Fibroblast of skin of left quadriceps (primary cell): ENCODE measurements at regions not wholly inside any gene's neighbourhood (a gene's known extent, or its start where the extent isn't known, plus 50 kb on each side); places are given as distances from the start of the nearest gene placed in this dataset.
"Not testable (repeated sequence)": the region's sequence is repeated elsewhere in the genome, so short reads cannot be mapped to it uniquely, and the experiment has no call there.

Source experiments
- DNase-seq, 2 experiments: peaks; one replicate each; pipeline ENCODE4 v3.0.0-alpha.2; 2013; ENCODE audit warnings: low read depth in 2 of 2

DNA sequence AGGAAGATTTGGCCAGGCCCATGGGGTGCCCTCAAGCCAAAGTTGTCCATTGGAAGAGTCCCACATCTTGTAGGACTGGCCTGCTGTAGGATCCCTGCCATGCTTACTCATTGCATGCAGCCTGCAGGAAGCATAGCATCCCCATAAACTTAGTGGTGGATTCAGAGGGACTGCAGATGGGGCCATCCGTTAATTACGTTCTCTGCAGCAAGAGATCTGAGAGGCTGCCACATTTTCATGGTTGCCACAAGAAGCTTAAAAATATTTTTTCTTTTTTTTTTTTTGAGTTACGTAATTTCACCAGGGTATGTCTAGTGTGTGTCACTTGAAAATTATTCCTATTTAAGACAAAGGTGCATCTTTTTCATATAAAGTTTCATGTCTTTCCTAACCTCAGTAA is 329.7 kb upstream of the USP24 start:
- DNase-seq = peak in 1 of 2 experiments; percentile 45

DNA sequence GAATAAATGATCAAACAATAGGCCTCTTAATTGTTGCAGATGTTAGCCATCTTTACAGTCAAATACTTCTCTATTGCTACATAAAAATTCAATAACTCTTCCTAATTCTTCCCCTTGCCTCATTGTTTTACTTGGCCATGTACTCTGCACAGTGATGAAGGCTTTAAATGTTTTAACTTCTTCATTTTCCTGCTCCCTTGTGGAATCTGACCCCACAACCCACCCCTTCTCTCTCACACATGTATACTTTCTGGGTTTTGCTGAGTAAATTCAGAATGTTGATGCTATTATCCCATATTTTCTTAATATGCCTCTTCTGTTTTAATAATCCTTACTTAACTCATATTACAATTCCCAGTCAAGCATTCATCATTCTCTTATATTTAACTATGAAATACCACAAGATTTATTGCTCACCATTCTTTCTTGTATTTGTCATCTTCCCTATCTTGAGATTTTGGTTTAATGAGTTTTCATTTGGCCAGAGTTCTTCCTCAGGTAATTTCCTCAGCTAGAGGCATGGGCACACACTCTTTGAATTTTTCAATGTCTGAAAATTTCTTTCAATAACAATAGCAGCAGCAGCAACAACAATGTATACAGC is 327.8 kb upstream of the USP24 start:
- peak; percentile 93 to 95 for DNase-seq

DNA sequence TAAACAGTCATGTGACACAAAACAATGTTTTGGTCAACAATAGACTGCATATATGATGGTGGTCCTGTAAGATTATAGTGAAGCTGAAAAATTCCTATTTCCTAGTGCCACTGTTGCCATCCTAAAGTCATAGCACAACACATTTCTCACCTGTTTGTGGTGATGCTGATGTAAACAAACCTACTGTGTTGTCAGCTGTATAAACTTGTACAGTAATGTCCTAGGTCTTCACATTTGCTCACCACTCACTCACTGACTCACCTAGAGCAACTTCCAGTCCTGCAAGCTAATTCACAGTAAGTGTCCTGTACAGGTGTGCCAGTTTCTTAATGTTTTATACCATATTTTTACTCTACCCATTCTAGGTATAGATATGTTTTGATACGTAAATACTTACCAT is 326.1 kb upstream of the USP24 start:
- no peak for DNase-seq

DNA sequence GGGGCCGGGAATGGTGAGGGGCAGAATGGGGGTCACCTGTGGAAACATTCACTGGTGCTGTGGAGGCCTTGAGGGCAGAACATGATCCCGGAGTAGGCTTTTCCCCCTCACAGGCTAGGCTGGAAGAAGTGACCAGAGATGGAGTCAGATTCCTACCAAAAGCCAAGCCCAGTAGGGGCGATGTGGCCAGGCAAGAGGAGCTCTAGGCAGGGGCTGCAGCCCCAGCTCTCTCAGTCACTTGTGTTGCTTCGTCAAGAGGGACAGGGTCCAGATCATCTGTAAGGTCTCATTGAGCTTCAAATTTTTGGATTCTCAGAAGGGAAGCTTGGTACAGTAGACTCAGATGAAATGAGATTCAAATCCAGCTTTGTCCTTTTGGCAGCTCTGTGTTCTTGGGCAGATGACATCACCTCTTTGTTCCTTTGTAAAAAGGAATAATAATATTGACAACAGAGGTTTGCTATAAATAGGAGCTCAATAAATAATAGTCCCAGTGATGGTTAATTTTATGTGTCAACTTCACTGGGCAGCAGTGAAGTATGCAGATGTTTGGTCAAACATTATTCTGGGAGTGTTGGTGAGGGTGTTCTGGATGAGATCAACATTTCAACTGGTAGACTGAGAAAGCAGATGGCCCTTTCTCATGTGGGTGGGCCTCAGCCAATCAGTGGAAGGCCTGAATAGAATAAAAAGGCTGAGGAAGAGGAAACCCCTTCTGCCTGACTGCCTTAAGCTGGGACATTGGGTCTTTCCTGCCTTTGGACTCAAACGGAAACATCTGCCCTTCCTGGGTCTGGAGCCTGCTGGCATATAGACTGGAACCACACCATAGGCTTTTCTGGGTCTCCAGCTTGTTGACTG is 324.7 kb upstream of the USP24 start:
- DNase-seq = no peak

DNA sequence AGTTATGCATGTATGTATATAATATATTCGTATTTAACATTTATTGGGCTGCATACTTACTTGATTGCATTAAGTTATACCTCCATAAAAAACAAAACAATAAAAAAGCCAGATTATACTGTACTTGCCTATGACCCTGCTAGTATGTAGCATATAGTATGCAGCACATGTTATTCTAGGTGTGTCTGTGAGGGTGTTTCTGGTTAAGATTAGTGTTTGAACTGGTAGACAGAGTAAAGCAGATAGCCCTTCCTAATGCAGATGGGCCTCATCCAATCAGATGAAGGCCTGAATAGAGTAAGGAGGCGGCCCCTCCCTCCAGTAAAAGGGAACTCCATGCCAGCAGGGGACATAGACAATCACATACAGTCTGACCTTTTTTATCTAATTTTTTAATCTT is 323.3 kb upstream of the USP24 start:
- DNase-seq = no peak

DNA sequence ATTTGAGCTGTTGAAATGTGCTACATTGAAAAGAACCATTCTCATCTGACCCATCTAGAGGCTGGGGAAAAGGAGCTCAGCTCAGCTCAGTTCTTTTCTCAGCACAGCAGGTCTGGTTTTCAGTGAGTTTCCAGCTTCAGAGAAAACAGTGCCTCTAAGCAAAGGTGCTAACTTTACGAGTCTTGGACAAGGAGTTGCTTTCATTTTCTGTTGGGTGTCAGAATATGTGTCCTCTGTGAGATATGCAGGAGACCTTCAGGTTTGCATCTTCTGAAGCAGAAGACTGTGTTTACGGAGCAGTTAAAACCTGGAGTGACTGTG is 321.3 kb upstream of the USP24 start:
- no peak for DNase-seq

DNA sequence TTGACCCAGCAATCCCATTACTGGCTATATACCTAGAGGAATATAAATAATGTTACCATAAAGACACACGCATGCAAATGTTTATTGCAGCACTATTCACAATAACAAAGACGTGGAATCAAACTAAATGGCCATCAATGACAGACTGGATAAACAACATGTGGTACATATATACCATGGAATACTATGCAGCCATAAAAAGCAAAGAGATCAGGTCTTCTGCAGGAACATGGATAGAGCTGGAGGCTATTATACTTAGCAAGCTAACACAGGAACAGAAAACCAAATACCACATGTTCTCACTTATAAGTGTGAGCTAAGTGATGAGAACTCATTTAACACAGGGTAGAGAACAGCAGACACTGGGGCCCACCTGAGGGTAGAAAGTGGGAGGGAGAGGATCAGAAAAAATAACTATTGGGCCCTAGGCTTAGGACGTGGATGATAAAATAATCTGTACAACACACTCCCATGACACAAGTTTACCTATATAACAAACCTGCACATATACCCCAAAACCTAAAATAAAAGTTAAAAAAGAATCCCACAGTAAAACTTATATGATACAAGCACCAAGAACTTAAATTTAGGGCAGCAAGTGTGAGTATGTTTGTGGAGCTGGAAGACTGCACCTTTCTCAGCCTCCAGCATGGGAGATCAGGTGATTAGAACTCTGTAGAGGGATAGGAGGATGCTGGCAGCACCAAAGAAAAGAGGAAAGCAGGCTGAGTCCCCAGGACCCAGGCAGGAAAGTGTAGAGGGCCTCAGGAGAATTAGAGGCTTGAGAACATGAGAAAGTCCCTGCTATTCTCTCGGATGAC is 320.8 kb upstream of the USP24 start:
- no peak for DNase-seq

DNA sequence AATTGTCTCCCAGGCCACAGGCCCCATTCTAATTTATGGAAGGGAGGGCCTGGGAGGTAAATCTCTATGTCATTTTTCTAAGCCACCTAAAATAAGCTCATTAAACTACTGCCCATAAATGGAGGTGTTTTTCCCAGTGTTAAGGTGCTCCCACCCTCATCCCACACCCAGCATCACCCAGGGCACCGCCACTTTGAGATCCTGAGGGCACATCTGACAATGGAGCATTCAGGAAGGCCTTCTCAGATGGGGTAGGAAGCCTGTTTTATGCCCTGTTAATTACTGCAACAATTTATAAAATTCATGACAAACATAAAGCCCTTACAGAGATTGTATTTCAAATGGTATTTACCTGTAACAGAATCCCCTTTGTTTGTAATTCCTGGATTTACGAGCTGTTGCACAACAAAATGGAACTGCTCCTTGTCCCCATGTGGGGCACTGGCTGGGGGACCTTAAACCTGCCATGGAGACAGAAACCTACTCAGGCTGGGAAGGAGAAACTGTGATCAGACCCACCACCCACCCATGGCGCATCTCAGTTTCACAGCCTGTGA is 319.5 kb upstream of the USP24 start:
- DNase-seq = no peak

DNA sequence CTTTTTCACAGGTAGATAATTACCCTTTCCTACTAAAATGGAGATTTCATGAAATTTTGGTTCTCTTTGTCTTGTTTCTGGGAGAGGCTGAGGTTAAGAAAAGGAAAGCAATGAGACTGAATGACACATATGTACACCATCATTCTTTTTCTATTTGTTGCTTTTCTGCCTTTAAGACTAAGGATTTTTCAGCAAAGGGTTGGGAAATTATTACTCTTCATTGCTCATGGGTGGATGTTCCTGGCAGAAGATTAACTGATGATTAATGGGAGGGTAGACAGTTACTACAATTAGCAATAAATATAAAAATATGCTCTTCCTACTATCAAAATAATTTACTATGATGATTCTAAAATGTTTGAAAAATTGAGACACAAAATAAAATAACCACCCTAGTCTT is 316.5 kb upstream of the USP24 start:
- DNase-seq = no peak

DNA sequence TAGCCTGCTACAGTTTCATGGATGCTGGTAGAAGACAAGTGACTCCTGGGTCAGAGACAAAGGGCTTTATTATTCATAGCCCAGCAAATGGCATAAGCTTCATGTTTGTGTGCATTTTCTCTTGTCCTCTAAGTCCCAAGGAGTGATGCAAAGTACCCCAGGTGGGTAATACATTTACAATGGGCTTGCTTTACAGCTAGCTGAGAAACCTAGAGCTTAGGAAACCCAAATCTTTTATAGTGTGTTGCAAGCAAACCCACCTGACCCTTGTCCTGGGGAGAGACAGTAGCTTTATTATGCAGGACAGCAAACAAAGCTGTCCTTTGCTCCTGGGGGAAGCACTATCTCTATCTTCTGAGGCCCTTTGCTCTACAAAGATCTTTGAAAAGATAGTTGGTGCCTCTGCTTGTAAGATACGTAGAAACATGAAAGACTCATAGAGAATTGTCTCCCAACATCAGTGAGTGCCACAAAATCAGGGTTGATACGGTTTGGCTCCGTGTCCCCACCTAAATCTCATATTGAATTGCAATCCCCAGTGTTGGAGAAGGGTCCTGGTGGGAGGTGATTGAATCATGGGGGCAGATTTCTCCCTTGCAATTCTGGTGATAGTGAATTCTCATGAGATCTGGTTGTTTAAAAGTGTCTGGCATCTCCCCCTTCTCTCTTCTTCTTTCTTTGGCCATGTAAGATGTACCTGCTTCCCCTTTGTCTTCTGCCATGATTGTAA is 315.8 kb upstream of the USP24 start:
- DNase-seq = no peak

DNA sequence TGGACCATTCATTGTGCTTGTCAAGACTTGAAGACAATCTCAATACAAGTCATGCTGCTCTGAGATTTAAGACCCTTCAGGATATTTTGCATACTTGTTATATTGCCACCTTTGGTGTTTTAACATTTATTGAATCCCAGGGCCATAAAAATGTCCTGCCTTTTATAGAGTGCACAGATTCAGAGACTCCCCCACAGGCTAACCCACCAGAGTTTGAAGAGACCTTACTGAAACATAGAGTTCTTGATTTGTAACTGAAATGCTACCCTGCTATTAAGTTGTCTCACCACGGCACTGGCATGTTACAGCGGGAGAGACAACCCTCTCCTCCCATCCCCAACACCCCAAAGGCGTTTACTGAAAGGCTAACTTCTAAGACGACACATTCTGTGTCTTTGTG is 313.9 kb upstream of the USP24 start:
- no peak for DNase-seq

DNA sequence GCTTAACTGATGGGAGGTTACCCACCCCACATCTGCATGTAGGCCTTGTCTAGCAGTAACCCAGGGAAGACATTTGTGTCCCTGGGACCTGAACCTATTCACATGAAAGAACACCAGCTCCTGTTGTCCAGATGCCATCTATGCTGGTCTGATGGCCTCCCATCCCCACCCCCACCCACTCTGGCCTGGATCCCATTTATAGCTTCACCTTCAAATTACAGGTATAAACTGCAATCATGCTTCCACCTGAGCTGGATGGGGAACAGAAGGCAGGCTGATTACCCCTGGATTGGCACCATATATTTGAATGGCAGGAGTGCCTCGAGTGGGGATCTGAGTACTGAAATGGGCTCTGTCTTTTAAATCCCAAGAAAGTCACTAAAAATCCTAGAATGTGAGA is 312.7 kb upstream of the USP24 start:
- no peak for DNase-seq

DNA sequence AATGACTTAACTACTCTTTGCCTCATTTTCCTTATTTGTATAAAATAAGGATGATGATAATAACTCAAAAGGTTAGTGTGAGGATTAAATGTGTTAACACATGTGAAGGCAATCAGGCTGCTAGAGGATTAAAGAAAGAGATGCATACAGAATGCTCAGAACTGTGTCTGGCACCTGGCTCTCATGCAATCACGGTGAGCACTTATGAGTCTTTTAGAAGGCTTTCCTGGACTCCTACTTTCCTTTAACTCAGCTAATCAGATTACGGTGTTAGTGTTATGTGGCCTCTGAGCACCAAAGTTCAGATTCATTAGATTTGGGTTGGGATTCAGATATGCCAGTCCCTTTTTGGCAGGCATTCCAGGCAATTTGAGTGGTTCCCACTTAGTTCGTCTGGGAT is 311.6 kb upstream of the USP24 start:
- no peak for DNase-seq

DNA sequence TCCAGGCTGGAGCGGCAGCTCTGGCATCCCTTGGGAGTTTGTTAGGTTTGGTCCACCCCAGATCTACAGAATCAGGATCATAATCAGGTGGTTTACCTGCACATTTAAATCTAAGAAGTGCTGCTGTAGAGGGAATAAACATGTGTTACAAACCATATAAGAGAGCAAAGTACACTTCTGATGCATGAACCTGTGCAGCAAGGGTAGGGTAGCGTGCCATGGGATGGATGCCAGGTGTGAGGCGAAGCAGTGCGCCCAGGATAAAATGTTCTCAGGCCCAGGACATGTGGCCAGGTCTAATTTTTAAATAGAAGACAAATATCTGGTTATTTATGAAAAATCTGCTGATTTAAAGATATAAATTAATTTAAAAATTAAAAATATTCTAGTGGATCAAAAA is 308.8 kb upstream of the USP24 start:
- DNase-seq = no peak

DNA sequence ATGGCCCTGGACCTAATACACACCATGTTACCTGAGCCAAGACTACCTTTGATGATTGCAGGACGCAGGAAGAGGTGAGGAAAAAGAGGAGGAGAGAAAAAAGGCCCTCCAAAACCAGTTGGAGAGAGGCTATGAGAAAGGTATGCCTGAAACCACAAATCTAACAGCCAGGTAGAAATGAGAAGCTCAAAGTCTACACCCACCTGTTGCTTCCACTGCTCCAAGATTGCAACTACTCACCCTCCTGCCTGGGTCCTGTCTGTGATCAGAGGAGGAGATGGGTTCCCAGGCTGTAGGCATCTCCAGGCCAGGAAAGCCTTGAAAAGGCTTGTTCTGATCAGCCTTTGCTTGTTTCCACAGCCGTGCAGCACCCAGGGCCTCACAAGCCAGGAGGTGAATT is 307.8 kb upstream of the USP24 start:
- DNase-seq = no peak

DNA sequence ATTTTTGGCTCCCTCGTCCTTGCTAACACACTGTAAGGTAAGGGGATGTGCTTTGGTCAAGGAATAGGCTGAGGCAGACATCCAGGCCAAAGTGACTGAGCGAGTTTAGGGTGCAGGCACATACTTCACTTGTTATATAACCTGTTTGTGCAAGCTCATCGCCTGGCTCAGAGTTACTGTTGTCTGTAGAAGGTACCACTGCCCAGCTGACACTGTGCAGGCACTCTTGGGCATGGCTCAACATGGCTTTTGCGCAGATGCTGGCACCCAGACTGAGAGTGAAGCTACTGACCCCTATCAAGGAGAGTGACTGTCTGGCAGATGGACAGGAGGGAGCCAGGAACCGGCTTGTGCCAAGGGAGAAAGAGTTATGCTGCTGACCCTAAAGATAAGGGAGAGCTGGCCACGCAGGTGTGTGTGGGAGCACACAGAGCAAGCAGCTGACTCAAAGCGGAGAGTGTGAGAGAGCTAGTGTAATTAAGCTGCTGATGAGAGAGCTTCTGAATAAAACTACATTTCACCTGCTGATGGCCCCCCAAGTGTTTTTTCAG is 307.3 kb upstream of the USP24 start:
- DNase-seq = no peak

DNA sequence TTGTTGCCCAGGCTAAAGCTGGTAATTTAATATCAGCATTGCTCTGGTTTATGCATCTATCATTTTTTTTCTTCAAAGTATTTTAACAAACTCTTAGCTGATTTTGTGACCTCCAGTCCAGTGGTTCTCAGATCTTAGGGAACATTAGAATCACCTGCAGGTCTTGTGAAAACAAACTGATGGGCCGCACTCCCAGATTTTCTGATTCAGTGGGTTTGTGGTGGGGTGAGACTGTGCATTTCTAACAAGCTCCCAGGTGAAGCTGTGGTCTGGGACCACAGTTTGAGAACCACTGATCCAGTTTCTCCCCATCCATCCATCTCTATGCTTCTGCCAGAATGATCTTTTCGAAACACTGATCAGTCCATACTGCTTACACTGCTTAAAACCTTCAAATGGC is 305.7 kb upstream of the USP24 start:
- DNase-seq = no peak

DNA sequence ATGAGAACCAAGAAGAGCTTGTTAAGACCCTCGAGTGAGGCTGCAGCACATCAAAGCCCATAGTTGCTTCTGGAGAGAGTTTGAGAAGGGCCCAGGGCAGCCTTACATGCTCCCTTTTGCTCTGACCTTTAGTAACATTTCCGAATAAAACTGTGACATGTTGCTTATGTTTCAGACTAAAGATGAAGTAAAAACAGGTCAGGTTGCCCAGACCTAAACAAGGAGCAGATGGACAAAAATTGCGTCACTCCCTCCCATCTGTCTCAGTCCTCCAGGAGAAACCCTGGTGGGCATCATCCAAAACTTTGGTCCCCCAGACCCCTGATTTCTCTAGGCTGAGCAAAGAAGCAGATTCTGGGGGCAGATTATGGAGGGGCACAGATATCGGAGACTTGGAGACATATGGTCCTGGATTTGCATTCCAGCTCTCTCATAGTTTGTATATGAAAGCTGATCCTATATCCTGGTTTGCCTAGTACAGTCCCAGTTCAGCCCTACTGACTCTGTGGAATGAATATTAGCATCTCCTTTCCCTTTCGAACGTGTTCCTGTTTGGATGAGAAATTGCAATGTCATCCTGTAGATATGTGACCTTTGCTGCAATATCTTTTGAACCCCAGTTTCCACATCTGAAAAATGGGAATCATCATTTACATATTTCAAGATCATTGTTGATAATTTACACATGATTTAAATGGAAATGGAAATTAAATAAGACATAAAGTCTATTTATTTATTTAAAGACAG is 304.9 kb upstream of the USP24 start:
- no peak for DNase-seq

DNA sequence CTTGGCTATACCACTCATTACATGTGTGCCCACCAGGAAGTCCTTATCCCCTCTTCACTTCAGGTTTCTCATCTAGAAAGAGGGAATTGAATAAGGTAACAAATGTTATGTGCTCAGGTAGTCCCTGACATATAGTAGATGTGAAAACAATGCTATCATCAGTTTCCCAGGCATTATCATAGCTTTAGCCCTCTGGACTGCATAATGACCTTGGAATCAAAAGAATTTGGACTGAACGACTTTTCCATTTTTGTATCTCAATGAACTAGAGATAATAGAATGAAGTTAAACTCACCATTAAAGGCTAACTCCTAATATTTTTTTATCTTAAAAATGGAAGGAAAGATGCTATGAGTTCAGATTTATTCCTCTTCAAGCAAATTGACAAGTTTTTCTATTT is 304.1 kb upstream of the USP24 start:
- no peak for DNase-seq

DNA sequence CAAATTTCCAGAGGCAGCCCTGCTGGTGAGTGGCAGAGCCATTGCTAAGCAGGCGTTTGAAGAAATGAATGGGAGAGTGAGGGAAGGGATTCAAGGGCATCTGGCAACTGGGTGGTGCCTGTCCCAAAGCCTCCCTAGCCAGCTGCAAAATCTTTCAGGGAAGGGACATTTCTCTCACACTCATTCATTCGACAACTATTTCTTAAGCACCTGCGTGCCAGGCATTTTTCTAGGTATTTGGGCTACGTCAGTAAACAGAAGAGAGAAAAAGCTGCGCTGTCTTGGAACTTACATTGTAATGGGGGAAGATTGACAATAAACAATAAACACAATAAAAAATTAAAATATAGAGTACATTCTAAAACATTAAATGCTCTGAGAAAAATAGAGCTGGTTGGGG is 301.9 kb upstream of the USP24 start:
- DNase-seq = no peak

DNA sequence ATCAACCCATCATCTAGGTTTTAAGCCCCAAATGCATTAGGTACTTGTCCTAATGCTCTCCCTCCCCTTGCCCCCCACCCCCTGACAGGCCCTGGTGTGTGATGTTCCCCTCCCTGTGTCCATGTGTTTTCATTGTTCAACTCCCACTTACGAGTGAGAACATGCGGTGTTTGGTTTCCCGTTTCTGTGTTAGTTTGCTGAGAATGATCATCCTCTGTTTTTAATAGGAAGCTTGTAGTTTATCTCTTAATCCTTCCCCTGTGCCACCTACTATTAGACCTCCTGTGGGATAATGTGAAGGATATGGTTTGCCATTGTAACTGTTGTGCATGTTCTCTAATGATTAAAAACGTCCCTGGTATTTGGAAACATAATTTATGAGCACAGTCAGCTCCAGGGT is 299.4 kb upstream of the USP24 start:
- not testable (repeated sequence) for DNase-seq
